Inferior parietal cortex (tissue), 1 donor: ENCODE measurements at regions not wholly inside any gene's neighbourhood (a gene's known extent, or its start where the extent isn't known, plus 50 kb on each side); places are given as distances from the start of the nearest gene placed in this dataset.
"Not testable (repeated sequence)": the region's sequence is repeated elsewhere in the genome, so short reads cannot be mapped to it uniquely, and the experiment has no call there.

Experiments
- DNase-seq: peaks from one replicate; pipeline ENCODE4 v3.0.0-alpha.2; 2016; ENCODE audit errors: extremely low spot score

DNA sequence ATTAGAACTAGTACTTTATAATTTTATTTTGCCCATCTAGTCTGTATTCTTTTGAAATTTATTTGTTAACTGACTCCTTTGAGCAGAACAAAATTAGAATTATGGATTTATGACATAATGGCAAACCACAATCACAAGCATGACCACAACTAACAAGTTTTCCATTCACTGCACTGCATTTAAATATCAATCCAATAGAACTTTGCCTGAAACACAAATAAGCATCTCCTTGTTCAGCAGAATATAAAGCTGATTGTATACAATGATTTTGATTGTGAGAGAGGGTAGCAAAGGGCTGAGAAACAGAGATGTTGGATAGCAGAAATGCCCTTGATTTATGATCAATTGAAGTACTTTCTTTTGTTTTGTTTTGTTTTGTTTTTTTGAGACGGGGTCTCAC, 495.5 kb upstream of the RGS18 start:
- DNase-seq = no peak

DNA sequence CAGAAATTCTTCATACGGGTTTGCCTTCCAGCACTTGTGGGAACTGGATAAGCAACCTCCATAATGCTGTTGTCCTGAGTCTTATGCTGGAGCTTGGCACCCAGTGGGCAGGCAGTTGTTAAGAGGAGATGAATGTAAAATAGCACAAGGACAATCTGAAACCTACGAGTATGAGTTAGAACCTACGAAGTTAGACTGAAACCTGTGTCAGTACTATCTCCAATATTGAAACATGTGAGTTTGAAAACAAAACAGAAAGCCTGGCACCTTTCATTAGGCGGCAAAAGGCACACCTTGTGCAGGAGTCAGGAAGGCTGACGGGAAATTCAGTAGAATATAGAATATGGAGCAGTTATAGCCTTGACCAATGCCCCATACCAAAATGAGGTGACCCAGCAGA, 489.7 kb upstream of the RGS18 start:
- DNase-seq = no peak

DNA sequence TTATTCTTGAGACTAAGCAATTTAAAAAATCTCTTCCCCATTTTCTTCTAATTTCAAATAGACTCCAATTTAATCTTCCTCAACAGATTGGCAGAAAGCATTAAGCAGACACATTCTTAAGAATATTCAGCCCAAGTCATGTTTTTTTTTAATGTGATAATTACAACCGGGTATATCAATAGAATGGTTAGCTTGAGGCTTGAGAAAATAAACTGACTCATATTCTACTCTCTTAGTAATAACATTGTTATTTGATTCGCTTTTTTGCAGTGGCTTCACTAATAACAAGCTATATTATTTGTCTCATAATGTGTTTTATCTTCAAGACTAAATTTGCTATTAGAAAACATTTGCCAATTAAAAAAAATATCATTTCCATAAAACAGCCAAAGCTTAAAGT, 488.6 kb upstream of the RGS18 start:
- DNase-seq = no peak

DNA sequence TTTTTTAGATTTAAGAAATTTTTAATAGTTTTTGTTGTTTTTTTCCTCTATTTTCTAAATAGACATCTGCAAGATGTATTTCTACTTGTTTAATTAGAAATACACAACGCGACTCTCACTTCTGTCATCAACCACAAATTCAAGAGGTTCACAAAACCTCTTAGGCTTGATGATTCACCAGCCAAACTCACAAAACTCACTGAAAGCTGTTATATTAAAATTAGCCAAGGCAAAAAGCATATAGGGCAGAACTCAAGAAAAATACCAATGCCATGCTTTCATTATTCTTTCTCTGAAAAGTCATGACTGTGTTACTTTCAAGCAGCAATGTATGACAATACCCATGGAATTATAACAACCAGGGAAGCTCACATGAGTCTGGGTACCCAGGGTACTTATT, 487.0 kb upstream of the RGS18 start:
- DNase-seq = no peak

DNA sequence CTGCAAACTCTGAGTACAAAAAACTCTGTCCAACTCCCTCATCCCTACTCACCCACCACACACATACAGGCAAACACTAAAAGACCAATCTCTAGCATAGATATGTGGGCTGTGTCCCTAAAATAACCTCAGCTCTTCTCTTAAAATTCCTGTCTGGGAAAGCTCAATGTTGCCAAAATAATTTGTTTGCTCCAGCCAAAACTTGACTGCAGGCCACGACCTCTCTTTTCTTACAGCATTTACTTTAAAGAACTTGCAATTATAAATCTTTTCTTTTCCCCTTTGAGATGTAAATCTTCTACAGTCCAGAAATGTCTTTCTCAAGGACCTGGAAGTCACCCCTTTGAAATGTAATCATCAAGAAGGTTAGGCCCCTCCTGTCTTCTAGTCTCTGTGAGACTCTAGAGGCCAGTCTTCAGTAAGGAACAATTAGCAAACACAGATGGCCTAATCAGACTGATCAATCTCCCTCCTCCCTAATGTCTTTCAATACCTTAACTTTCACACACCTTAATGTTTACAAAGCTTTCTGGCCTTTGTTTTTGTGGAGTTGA, 483.6 kb upstream of the RGS18 start:
- DNase-seq = no peak

DNA sequence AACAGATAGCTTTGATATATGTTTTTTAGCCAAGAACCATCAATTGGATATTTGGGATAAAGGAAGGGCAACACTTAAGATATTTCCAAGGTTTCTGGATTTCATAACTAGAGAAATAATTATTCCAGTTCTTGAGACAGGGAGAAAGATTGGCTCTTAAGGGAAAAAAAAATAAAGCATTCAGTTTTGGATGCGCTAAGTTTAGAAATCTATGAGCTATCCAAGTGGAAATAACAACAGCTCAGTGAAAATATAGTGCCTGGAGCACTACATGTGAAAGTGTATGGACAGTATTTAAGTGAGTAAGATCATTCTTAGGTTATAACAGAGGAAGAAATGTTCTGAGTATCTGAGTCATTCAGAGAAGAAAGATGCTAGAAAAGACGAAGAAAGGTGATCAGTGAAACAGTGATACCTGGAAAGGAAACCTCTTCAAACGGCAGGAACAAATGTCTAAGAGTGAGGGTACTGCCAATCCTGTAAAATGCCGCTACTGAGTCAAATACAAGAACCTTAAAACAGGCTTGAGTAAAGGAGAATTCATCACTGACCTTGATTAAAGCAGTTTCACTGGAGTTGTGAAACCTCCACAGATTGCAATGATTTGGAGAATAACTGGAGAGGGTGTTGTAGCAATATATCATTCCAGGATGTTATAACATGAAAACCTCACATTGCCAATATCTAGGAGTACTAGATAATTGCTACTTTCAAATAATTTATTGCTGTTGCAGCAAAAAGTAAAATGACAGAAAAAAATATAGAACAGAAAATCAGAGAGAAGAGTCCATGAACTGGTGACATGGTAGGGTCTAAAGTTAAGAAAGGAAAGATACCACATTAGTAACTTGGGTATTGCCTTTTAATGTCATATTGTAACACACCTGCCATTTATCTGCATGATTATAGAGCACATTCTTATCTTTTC, 482.1 kb upstream of the RGS18 start:
- no peak for DNase-seq

DNA sequence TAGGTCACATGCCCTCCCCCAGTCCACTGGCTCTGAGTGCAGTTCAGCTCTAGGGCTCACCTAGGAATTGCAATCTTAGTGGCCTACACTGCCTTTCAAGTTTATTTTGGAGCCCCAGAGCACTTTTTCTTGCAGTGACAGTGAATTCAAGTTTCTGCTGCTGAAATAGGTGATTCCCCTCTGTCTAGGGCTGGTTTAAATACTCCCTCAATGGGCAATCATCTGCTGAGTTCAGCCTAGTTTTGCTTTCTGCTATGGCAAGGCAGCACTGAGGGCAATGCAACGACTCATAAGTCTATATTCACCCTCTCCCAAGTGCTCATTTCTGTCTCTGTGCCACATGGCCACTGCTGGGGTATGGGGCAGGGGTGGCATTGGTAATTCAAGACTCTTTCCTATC, 472.6 kb upstream of the RGS18 start:
- DNase-seq = no peak

DNA sequence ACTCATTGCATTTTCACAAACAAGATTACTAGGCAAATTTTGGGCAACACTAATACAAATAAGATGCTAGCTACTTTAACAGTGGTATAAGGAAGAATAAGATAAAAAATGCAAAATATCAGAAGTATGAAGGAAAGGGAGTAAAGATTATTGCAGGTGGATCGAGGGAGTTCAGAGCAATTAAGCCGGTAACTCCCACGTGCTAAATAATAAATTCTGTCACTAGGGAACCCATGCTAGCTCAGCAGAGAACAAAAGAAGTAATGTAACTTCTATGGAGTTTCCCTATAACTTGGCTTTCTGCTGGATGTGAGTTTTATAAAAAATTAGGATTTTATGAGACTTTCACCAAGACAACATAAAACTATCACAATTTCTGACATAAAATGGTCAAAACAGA, 470.5 kb upstream of the RGS18 start:
- DNase-seq = no peak

DNA sequence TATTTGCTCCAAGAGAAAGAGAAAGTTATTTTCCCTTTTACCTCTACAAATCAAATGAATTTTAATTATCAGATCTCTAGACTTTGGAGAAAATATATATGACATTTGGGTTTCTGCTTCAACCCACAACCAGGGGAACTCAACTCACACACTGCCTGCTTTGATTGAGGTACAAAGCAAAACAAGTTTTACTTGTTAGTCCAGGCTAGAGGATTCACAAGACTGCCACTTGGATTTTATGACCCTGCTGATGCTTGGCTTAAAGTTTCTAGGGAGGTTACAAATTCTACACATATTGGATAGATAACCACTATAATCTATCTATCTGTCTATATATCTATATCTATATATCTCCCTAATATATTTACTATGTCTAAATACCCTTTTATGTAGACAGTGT, 467.3 kb upstream of the RGS18 start:
- DNase-seq = no peak

DNA sequence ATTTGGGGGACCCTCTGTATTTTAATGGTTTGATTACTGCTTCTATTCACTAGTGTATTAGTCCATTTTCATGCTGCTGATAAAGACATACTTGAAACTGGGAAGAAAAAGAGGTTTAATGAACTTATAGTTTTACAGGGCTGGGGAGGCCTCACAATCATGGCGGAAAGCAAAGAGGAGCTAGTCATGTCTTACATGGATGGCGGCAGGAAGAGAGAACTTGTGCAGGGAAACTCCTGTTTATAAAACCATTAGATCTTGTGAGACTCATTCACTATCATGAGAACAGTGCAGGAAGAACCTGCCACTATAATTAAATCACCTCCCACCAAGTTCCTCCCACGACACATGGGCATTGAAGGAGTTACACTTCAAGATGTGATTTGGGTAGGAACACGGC, 464.5 kb upstream of the RGS18 start:
- no peak for DNase-seq

DNA sequence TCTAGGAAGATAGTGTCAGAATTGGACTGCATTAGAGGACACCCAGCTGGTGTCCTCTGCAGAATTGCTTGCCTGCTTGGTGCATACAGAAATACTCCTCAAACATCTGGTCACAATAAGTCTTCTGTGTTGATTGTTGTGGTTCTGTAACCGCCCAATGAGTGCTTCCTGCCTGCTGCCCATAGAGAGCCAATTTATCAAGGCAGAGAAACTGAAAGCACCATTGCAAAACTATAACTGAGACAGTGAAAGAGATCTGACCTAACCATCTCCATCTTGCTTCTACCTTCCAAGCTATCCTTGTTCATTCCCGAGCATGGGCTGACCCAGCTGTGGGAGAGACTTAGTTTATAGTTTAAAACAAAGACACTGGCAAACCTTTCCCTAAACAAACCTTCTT, 462.4 kb upstream of the RGS18 start:
- no peak for DNase-seq

DNA sequence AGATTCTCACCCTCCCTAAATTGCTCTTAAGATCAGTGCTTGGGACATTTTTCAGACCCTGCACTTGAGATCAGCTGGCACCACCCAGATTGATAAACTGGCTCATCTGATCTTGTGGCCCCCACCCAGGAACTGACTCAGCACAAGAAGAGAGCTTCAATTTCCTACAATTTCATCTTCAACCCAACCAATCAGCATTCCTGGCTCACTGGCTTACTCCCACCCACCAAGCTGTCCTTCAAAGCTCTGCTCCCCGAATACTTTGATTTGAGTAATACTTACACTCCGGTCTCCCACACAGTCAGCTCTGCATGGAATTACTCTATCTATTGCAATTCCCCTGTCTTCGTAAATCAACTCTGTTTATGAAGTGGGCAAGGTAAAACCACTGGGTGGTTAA, 461.9 kb upstream of the RGS18 start:
- DNase-seq = no peak

DNA sequence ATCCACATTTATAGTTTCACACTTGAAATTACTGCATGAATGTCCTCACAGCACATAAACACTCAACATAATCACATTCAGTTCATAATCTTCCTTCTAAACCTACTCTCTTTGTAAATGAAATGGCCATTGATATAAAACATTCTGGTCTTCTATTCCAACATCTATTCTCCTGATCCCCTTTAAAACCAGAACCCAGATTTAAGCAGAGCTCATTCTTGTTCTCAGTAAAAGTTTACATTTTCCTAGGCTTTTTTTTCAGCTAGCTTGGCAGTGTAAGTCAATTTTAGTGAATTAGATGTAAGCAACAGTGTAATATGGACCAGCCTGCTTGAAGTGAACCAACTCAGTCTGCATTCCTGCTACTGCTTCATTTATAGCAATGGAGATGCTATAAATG, 460.7 kb upstream of the RGS18 start:
- no peak for DNase-seq

DNA sequence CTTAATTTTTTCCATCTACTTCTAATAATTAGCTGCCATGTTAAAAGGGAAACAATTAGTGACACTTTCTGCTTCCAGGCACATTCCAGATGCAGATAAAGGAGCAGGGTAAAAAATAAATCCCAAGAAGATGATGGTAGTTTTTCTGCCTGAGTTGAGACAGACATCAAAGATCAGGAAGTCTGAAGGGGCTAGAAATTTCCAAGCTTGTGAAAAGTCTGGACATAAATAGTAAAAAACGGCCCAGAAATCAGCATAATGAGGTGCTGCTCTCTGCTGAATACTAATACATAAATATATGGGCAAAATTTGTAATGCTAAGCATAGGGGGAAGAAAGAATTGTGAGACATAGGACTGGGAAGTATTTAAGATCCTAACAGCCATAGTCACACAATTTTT, 460.0 kb upstream of the RGS18 start:
- no peak for DNase-seq

DNA sequence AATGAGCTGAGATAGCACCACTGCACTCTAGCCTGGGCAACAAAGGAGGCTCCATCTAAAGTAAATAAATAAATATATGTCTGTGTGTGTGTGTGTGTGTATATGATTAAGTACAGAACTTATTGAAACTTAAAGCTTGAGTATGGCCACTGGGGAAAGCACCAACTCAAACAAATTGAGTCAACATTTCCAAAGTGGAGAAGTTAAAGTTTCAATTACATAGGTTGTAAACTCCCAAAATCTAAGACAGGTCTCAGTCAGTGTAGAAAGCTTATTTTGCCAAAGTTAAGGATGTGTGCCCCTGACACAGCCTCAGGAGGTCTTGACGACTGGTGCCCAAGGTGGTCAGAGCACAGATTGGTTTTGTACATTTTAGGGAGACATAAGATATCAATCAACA, 458.9 kb upstream of the RGS18 start:
- DNase-seq = no peak

DNA sequence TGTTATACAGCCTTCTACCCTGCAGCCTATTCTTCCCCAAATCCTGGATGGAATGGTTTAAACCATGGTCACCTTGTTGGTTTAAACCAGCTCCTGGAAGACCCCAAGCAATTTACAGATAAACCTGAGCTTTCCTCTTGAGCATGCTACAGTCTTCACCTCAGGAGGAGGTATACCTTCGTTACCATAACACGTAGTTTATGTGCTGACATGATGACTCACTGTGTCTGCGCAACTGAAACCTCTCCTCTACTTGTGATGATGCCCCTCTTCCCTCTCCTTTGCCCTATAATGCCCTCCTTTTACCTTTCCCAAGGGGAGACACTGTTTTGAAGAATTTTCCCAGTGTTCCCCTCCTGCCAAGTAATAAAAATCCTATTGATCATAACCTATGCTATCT, 457.3 kb upstream of the RGS18 start:
- DNase-seq = no peak

DNA sequence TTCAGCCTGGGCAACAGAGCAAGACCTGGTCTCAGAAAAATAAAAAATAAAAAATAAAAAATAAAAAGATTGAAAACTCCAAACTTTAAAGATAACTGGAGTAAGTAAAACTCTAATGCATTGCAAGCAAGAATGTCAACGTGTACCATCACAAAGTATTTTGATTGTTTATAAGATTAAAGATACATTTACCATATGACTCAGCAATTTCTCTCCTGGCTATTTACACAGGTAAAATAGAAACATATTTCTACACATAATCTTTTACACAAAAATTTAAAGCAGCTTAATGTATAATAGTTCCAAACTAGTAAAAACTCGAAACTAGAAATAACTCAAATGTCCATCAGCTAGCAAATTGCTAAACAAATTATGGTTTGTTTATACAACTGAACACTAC, 456.1 kb upstream of the RGS18 start:
- no peak for DNase-seq

DNA sequence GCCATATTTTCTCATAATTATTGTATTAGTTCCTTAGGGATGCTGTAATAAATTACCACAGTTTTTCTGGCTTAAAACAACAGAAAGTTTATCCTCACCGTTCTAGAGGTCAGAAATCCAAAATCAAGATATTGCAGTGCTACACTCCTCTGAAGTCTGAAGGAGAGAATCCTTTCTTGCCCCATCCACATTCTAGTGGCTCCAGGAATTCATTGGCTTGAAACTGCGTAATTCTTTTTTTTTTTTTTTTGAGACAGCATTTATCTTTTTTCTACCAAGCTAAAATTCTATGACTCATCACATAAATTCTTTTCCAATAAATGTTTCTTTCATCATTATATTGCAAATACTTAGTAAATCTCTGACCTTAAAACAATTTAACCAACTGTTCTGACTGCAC, 451.0 kb upstream of the RGS18 start:
- no peak for DNase-seq

DNA sequence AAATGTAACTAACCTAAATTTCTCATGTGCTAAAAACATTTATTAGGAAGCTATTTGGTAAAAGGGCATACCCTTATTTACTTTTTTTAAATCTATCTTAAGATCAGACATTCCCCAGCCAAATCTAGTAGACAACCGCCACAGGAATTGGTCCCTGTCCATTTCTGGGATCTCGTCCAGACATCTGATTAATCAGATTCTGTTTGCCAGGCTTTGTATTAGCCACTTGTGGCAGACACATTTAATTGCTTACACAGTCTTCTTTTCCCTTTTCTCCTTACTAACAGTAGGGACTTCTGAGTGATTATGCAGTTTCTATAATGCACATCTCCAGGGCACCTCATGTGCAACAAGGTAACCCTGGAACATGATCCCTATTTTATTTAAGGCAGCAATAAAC, 449.0 kb upstream of the RGS18 start:
- no peak for DNase-seq

DNA sequence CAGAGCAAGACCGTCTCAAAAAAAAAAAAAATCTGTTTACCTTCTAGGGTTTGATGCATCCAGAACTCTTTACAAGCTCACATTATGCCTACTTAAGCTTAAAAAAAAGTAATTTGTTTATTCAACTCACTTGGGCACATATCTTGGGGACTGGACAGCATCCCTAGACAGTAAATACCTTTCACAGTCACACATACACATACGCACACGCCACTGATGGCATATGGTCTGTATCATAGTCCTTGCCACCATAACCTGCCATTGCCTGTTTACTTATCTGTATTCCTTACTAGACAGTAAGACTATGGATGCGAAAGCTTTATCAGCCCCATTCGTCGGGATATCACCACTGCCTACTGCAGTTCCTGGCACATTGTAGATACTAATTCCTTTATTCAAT, 446.3 kb upstream of the RGS18 start:
- no peak for DNase-seq

DNA sequence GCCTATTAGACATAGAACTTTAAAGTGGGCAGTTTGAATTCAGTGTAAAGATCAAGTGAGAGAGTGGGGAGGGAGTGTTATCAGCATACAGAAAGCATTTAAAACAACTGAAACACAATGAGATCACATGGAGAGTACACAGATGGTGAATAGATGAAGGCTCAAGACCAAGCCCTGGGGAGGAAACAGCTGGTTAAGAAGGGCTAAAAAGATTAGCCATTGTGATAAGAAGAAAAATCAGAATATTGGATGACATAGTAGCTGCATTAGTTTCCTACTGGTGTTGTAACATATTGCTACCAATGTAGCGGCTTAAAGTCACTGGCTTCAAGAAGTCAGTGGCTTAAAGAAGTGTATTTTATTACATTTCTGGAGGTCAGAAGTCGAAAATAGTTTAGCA, 443.4 kb upstream of the RGS18 start:
- no peak for DNase-seq

DNA sequence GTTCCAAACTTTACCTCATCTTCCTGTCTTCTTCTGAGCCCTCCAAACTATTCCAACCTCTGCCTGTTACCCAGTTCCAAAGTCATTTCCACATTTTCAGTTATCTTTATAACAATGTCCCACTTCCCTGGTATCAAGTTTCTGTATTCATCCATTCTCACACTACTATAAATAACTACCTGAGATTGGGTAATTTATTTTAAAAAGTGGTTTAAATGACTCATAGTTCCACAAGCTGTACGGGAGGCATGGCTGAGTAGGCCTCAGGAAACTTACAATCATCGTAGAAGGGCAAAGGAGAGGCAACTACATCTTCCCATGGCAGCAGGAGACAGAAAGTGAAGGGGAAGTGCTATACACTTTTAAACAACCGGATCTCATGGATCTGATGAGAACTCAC, 428.5 kb upstream of the RGS18 start:
- no peak for DNase-seq

DNA sequence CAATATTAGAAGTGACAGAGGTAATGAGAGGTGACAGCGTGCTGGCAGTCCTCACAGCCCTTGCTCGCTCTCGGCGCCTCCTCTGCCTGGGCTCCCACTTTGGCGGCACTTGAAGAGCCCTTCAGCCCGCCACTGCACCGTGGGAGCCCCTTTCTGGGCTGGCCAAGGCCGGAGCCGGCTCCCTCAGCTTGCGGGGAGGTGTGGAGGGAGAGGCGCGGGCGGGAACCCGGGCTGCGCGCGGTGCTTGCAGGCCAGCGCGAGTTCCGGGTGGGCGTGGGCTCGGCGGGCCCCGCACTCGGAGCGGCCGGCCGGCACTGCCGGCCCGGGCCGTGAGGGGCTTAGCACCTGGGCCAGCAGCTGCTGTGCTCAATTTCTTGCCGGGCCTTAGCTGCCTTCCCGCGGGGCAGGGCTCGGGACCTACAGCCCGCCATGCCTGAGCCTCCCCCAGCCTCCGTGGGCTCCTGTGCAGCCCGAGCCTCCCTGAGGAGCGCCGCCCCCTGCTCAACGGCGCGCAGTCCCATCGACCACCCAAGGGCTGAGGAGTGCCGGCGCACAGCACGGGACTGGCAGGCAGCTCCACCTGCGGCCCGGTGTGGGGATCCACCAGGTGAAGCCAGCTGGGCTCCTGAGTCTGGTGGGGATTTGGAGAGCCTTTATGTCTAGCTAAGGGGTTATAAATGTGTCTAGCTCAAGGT, 426.5 kb upstream of the RGS18 start:
- DNase-seq = not testable (repeated sequence)
